HepG2 (cell line): ENCODE measurements at regions not wholly inside any gene's neighbourhood (a gene's known extent, or its start where the extent isn't known, plus 50 kb on each side); places are given as distances from the start of the nearest gene placed in this dataset.

Experiments used
- ETV6 ChIP-seq: sonication (generic); formaldehyde crosslinking; conservative IDR thresholded peaks from 2 replicates; pipeline ENCODE4 v1.4.0; 2020; ENCODE audit warnings: missing genetic modification reagents
- MED13 ChIP-seq: sonication (generic); formaldehyde crosslinking; IDR thresholded peaks from 2 replicates; pipeline ENCODE4 v1.5.0; 2020; ENCODE audit warnings: missing genetic modification reagents
- ZNF776 ChIP-seq: sonication (generic); formaldehyde crosslinking; IDR thresholded peaks from 2 replicates; pipeline ENCODE4 v1.4.0; 2020; ENCODE audit warnings: mild to moderate bottlenecking, missing genetic modification reagents
- TF ChIP-seq, protein P1 (sequence below): sonication (generic); formaldehyde crosslinking; IDR thresholded peaks from 2 replicates; pipeline ENCODE4 v1.5.0; 2020; ENCODE audit warnings: mild to moderate bottlenecking, missing genetic modification reagents, moderate library complexity

DNA sequence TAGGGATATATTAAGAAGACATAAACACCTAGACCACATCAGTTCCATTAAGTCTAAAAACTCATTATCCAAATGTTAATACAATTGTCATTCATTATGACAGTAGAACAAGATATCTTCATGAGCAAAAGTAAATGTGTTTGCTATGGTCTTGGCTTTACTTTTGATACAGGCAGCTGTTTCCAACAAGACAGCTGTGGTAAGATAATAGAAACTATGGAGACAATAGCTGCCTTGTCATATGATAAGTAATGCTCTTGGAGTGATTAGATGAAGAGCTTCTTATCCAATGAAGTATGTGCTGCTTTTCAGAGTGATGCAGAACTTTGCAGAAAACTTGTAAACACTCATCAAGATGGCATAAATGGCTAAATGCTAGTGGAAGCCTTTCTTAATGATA, 1066.0 kb downstream of the FSTL5 start:
- TF ChIP-seq ZNF776 (CRISPR knock-in tag) (no peak), ETV6 (CRISPR knock-in tag) (no peak), MED13 (CRISPR knock-in tag) (no peak)
- TF ChIP-seq, protein P1, sequence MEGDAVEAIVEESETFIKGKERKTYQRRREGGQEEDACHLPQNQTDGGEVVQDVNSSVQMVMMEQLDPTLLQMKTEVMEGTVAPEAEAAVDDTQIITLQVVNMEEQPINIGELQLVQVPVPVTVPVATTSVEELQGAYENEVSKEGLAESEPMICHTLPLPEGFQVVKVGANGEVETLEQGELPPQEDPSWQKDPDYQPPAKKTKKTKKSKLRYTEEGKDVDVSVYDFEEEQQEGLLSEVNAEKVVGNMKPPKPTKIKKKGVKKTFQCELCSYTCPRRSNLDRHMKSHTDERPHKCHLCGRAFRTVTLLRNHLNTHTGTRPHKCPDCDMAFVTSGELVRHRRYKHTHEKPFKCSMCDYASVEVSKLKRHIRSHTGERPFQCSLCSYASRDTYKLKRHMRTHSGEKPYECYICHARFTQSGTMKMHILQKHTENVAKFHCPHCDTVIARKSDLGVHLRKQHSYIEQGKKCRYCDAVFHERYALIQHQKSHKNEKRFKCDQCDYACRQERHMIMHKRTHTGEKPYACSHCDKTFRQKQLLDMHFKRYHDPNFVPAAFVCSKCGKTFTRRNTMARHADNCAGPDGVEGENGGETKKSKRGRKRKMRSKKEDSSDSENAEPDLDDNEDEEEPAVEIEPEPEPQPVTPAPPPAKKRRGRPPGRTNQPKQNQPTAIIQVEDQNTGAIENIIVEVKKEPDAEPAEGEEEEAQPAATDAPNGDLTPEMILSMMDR (CRISPR knock-in tag), result no peak
